Thyroid gland (tissue), 4 donors: ENCODE measurements at regions not wholly inside any gene's neighbourhood (a gene's known extent, or its start where the extent isn't known, plus 50 kb on each side); places are given as distances from the start of the nearest gene placed in this dataset.
"Not testable (repeated sequence)": the region's sequence is repeated elsewhere in the genome, so short reads cannot be mapped to it uniquely, and the experiment has no call there.

Source experiments
- DNase-seq, 2 donors: peaks; one replicate each; pipeline ENCODE4 v3.0.0-alpha.2; 2019
- H3K27ac ChIP-seq, 3 donors: fragments of 200-600 bp; sonication (generic); 1 replicate in 2 of 3; 2 replicates in 1 of 3; pipeline ENCODE4 v1.5.1; 2016 to 2019; ENCODE audit warnings: mild to moderate bottlenecking in 1 of 3, moderate library complexity in 1 of 3
- H3K27me3 ChIP-seq: fragments of 200-600 bp; sonication (generic); one replicate; pipeline ENCODE4 v1.5.1; 2019
- H3K36me3 ChIP-seq, 2 donors: fragments of 200-600 bp; sonication (generic); one replicate each; pipeline ENCODE4 v1.5.1; 2016 to 2019
- H3K4me1 ChIP-seq, 2 donors: fragments of 200-600 bp; sonication (generic); one replicate each; pipeline ENCODE4 v1.5.1; 2017 to 2019
- H3K4me3 ChIP-seq, 3 donors: fragments of 200-600 bp; sonication (generic); replicated peaks in 1 of 3; 1 replicate in 2 of 3; 2 replicates in 1 of 3; pipeline ENCODE4 v1.5.1; 2016; ENCODE audit warnings: mild to moderate bottlenecking in 1 of 3
- H3K9me3 ChIP-seq: fragments of 200-600 bp; sonication (generic); one replicate; pipeline ENCODE4 v1.5.1; 2017
- CTCF ChIP-seq, 6 experiments: fragments of 200-600 bp in 3 of 6; fragments of 450-650 bp in 3 of 6; sonication (generic) in 3 of 6; IDR thresholded peaks; one replicate each; pipeline ENCODE4 v1.5.1; 2016 to 2019; ENCODE audit warnings: antibody characterized with exemption in 6 of 6, mild to moderate bottlenecking in 2 of 6, inconsistent platforms in 1 of 6, moderate library complexity in 1 of 6
- POLR2A ChIP-seq, 2 donors: fragments of 450-650 bp; IDR thresholded peaks; one replicate each; pipeline ENCODE4 v1.6.1; 2017; ENCODE audit warnings: antibody characterized with exemption in 2 of 2, mild to moderate bottlenecking in 2 of 2, moderate library complexity in 1 of 2
- WGBS, 2 donors: methylation state at CpG; one replicate each; pipeline ENCODE4 v1.1.5; 2017; 5-methylcytosine and 5-hydroxymethylcytosine counted together
- intact Hi-C: fragments of 100-400 bp; cut with DNase I; formaldehyde crosslinking; loops from one replicate; pipeline ENCODE4 v1.15.1; 2023

- WGBS, 2 donors, result 84 to 89% methylated on average over 5 of the region's 5 CpGs
- Histone ChIP-seq H3K36me3 (no peaks in the 10 kb centered on the region), H3K4me1 (no peaks in the 10 kb centered on the region), H3K4me3 (no peak overlapping the region), H3K9me3 (no peaks in the 10 kb centered on the region), H3K27ac (no peak overlapping the region), H3K27me3 (no peaks in the 10 kb centered on the region)
- TF ChIP-seq CTCF (IDR thresholded peaks at IDR 0.05) (no peak), POLR2A (IDR thresholded peaks at IDR 0.05) (no peak)
- intact Hi-C loops, result no loop called here
- no peak for DNase-seq
Measured at GRCh38 chr14:101292448-101292847, 268.8 kb upstream of the DIO3 start.

GRCh38 chr14:101293605-101294004 is 267.7 kb upstream of the DIO3 start:
- Histone ChIP-seq H3K36me3 (no peaks in the 10 kb centered on the region), H3K9me3 (no peaks in the 10 kb centered on the region), H3K4me1 (no peaks in the 10 kb centered on the region), H3K4me3 (no peak overlapping the region), H3K27ac (no peak overlapping the region), H3K27me3 (no peaks in the 10 kb centered on the region)
- intact Hi-C loops, result no loop called here
- TF ChIP-seq POLR2A (IDR thresholded peaks at IDR 0.05), result no peak
- TF ChIP-seq CTCF (IDR thresholded peaks at IDR 0.05), result no peak
- DNase-seq, result no peak

GRCh38 chr14:101294136-101294535 is 267.2 kb upstream of the DIO3 start:
- Histone ChIP-seq H3K4me3 (no peak overlapping the region), H3K4me1 (no peaks in the 10 kb centered on the region), H3K9me3 (no peaks in the 10 kb centered on the region), H3K36me3 (no peaks in the 10 kb centered on the region), H3K27ac (no peak overlapping the region), H3K27me3 (no peaks in the 10 kb centered on the region)
- DNase-seq, result no peak
- intact Hi-C loops, result no loop called here
- TF ChIP-seq POLR2A (IDR thresholded peaks at IDR 0.05), result no peak
- TF ChIP-seq CTCF (IDR thresholded peaks at IDR 0.05), result no peak
- 68 to 81% methylated on average over 1 of the region's 1 CpG for WGBS, 2 donors

- H3K4me3 ChIP-seq, H3K4me1 ChIP-seq, intact Hi-C loops, H3K27ac ChIP-seq, H3K9me3 ChIP-seq, DNase-seq, H3K36me3 ChIP-seq, H3K27me3 ChIP-seq: not testable (repeated sequence)
- 51 to 63% methylated on average over 4 of the region's 4 CpGs for WGBS, 2 donors
Measured at GRCh38 chr14:101299781-101300180, 261.5 kb upstream of the DIO3 start.

- H3K4me1 ChIP-seq, result no peaks in the 10 kb centered on the region
- intact Hi-C loops, result no loop called here
- no peaks in the 10 kb centered on the region for H3K9me3 ChIP-seq
- 61 to 63% methylated on average over 2 of the region's 2 CpGs for WGBS, 2 donors
- no peak for TF ChIP-seq POLR2A (IDR thresholded peaks at IDR 0.05)
- TF ChIP-seq CTCF (IDR thresholded peaks at IDR 0.05), result no peak
- no peaks in the 10 kb centered on the region for H3K36me3 ChIP-seq
- no peak overlapping the region for H3K27ac ChIP-seq
- no peak overlapping the region for H3K4me3 ChIP-seq
- DNase-seq, result no peak
- H3K27me3 ChIP-seq, result no peaks in the 10 kb centered on the region
Measured at GRCh38 chr14:101301011-101301410, 260.3 kb upstream of the DIO3 start.

GRCh38 chr14:101307162-101307561 is 254.1 kb upstream of the DIO3 start:
- H3K36me3 ChIP-seq, H3K27me3 ChIP-seq, H3K27ac ChIP-seq, H3K4me3 ChIP-seq, intact Hi-C loops, H3K4me1 ChIP-seq, H3K9me3 ChIP-seq, DNase-seq: not testable (repeated sequence)
- WGBS, 2 donors, result 96 to 100% methylated on average over 2 of the region's 2 CpGs

- H3K27me3 ChIP-seq, DNase-seq, H3K4me1 ChIP-seq, intact Hi-C loops, H3K9me3 ChIP-seq, H3K27ac ChIP-seq, H3K36me3 ChIP-seq, H3K4me3 ChIP-seq: not testable (repeated sequence)
- WGBS, 2 donors, result 90% methylated on average over 7 of the region's 7 CpGs
Measured at GRCh38 chr14:101311186-101311585, 250.1 kb upstream of the DIO3 start.
